GM12872 (cell line): ENCODE measurements at regions not wholly inside any gene's neighbourhood (a gene's known extent, or its start where the extent isn't known, plus 50 kb on each side); places are given as distances from the start of the nearest gene placed in this dataset.

Source experiments
- TF ChIP-seq, protein P1 (sequence below): IDR thresholded peaks from 3 replicates; pipeline ENCODE4 v1.5.1; 2011; ENCODE audit warnings: low read depth, mild to moderate bottlenecking, low read length, moderate library complexity; ENCODE audit not compliant: insufficient read depth

DNA sequence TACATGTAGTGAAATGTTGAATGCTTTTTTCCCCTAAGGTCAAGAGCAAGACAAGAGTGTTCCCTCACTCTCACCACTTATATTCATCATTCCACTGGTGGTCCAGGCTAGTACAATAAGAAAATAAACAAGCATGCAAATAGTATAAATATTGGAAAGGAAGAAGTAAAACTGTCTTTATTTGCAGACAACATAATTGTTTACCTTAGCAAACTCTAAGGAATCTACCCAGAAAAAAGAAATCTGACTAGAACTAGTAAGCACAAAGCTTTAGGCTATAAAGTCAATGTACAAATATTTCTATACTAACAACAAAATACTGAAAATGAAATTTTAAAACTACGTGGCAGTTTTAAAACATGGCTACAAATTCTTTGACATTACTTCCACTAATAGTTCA is 101.7 kb downstream of the CYB561 start:
- TF ChIP-seq, protein P1, sequence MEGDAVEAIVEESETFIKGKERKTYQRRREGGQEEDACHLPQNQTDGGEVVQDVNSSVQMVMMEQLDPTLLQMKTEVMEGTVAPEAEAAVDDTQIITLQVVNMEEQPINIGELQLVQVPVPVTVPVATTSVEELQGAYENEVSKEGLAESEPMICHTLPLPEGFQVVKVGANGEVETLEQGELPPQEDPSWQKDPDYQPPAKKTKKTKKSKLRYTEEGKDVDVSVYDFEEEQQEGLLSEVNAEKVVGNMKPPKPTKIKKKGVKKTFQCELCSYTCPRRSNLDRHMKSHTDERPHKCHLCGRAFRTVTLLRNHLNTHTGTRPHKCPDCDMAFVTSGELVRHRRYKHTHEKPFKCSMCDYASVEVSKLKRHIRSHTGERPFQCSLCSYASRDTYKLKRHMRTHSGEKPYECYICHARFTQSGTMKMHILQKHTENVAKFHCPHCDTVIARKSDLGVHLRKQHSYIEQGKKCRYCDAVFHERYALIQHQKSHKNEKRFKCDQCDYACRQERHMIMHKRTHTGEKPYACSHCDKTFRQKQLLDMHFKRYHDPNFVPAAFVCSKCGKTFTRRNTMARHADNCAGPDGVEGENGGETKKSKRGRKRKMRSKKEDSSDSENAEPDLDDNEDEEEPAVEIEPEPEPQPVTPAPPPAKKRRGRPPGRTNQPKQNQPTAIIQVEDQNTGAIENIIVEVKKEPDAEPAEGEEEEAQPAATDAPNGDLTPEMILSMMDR, result no peak

DNA sequence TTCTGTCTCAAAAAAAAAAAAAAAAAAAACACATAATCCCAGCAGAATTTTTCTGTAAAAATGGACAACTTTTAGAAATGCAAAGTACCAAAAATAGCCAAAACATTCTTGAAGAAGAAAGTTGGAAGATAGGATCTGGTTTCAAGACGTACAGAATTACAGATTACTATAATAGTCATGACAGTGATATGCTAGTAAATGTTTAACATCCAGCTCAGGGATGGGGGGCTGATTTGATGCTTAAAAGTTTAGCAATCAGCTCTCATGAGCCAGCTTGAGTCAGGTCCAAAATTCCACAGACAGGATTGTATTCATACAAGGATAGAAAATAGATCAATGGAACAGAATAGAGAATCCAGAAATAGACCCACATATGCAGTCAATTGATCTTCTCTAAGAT is 100.5 kb downstream of the CYB561 start:
- TF ChIP-seq, protein P1, result no peak

DNA sequence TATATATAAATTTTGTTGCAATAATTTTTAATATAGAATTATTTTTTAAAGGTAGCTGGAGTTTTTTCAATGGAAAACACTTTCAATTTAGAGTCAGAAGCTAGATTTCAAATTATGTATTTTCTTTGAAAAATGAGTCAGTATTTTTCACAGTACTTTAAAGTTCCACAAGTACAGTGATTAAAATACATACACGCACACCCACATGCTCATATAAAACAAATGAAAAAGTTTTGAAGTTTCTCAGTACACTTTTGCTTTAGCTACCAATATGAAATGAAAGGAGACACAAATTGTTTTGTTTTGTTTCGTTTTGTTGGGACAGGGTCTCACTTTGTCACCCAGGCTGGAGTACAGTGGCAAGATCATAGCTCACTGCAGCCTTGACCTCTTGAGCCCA is 98.6 kb downstream of the CYB561 start:
- TF ChIP-seq, protein P1, result no peak

DNA sequence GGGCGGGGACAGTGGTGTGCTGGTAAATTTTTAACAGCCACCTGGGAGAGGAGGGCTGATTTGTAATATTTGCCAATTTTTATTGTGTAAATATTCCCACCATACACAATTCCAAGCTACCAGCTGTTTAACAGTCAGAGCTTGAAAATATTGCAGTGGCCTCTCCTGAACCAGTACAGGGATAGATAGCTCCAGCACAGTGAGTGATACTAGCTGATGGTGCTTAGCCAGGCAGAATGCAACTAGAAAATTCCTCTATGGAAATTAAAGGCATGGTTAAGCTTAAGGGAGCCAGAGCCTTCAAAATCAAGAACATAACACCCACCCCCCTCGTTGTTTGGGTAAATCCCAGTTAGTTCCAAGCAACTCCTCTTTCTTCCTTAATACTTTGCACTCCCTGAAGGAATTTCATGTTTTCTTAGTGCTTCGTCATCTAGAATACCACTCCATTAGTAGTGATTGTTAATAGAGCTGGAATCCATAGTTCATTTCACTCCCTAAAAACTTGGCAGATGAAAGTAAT is 96.6 kb downstream of the CYB561 start:
- TF ChIP-seq, protein P1, result no peak

DNA sequence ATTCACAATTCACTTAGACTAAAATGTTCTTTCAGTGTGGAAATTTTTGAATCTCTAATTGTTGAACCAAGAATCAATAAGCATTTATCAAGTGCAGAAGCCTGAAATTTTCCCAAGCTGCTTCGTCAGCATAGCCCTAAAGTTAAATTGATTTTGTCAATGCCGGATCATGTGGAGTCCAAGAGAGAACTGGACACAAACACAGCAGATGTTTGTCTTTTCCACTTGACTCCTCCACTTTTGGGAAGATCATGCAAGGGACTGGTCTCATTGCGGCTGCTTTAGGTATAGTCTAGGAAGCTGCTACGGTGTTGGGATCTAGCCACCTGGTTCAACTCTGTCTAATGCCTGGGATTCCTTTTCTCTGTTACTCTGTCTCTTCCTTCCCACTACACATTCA is 95.7 kb downstream of the CYB561 start:
- TF ChIP-seq, protein P1, result no peak

DNA sequence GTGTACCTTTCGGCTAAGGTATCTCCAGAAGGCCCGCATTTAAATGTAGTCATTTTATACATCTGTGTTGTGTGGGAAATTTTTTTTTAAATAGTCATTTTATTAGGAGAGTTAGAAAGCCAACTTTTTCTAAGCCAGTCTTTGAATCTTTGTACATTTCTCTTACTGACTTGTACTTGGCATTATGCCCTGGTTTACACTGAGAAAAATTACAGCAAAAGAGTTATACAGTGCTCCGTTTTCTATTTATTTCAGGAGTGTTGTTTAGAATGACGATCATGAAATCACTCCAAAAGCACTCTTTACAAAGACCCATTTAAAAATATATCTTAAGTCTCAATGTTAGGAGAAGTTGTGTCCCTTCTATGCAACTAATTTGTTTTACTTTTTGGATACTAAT is 91.8 kb downstream of the CYB561 start:
- TF ChIP-seq, protein P1, result no peak

DNA sequence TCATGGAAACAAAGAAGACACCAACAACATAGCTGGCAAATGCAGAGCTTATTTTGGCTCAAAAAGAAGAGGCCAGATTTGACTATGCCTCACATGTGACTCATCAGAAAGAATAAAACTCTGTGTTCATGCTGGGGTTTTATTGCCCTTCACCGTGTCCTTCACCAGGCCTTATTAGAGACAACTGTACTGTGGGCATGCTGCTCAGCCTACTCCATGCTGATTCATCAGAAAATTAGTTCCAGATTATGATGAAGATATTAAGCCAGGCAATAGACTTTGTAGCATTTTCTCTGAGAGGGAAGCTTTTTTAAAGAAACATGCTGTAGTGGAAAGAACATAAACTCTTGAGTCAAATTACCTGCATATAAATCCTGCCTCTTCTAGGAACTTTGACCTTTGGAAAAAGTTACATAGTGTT is 89.8 kb downstream of the CYB561 start:
- TF ChIP-seq, protein P1, result no peak
